Keratinocyte (primary cell): ENCODE measurements at regions not wholly inside any gene's neighbourhood (a gene's known extent, or its start where the extent isn't known, plus 50 kb on each side); places are given as distances from the start of the nearest gene placed in this dataset.

Source experiments
- DNase-seq: peaks from one replicate; pipeline ENCODE4 v3.0.0-alpha.2; 2011; ENCODE audit warnings: low read depth, missing footprints, low spot score
- FAIRE-seq: peaks from 2 replicates; lab custom pipeline; 2011; peaks lifted over from hg19 to GRCh38; lab: Jason Lieb, UNC
- H2AFZ ChIP-seq: 2 replicates; pipeline ENCODE4 v1.6.0; 2012; ENCODE audit warnings: low read length, control low read depth, inconsistent platforms; ENCODE audit not compliant: control insufficient read depth
- H3K27ac ChIP-seq: 2 replicates; pipeline ENCODE4 v1.5.1; 2011; ENCODE audit warnings: low read length; ENCODE audit not compliant: control insufficient read depth, insufficient read depth
- H3K27me3 ChIP-seq: 3 replicates; pipeline ENCODE4 v1.6.0; 2011; ENCODE audit warnings: low read length; ENCODE audit not compliant: control insufficient read depth, insufficient read depth; ENCODE audit errors: extremely low read depth
- H3K36me3 ChIP-seq, 2 experiments: 2 replicates in 1 of 2; 3 replicates in 1 of 2; pipeline ENCODE4 v1.5.1; 2011; ENCODE audit warnings: low read length in 2 of 2, mild to moderate bottlenecking in 1 of 2; ENCODE audit not compliant: control insufficient read depth in 2 of 2, insufficient read depth in 2 of 2; ENCODE audit errors: extremely low read depth in 1 of 2
- H3K4me1 ChIP-seq: 3 replicates; pipeline ENCODE4 v1.5.1; 2011; ENCODE audit warnings: low read length; ENCODE audit not compliant: control insufficient read depth, insufficient read depth; ENCODE audit errors: extremely low read depth
- H3K4me2 ChIP-seq: 3 replicates; pipeline ENCODE4 v1.6.0; 2011; ENCODE audit warnings: low read depth, low read length; ENCODE audit not compliant: control insufficient read depth, insufficient read depth; ENCODE audit errors: extremely low read depth
- H3K4me3 ChIP-seq, 3 experiments: fragments of 200-600 bp in 1 of 3; sonication (generic) in 1 of 3; 2 replicates in 2 of 3; 3 replicates in 1 of 3; pipeline ENCODE4 v1.5.1; 2011 to 2016; ENCODE audit warnings: low read length in 3 of 3, mild to moderate bottlenecking in 3 of 3, control low read depth in 2 of 3, inconsistent platforms in 1 of 3, low read depth in 1 of 3, mixed read lengths in 1 of 3, mixed run types in 1 of 3, moderate library complexity in 1 of 3; ENCODE audit not compliant: control insufficient read depth in 2 of 3, insufficient read depth in 2 of 3; ENCODE audit errors: extremely low read depth in 1 of 3
- H3K79me2 ChIP-seq: 2 replicates; pipeline ENCODE4 v1.6.0; 2012; ENCODE audit warnings: low read length; ENCODE audit not compliant: control insufficient read depth, insufficient read depth
- H3K9ac ChIP-seq: 3 replicates; pipeline ENCODE4 v1.6.0; 2011; ENCODE audit warnings: low read length; ENCODE audit not compliant: control insufficient read depth, insufficient read depth; ENCODE audit errors: extremely low read depth
- H3K9me1 ChIP-seq: 3 replicates; pipeline ENCODE4 v1.6.0; 2011; ENCODE audit warnings: low read length; ENCODE audit not compliant: control insufficient read depth, insufficient read depth; ENCODE audit errors: extremely low read depth
- H3K9me3 ChIP-seq: 2 replicates; pipeline ENCODE4 v1.5.1; 2012; ENCODE audit warnings: low read depth, low read length; ENCODE audit not compliant: control insufficient read depth
- H4K20me1 ChIP-seq: 3 replicates; pipeline ENCODE4 v1.6.0; 2011; ENCODE audit warnings: low read length; ENCODE audit not compliant: control insufficient read depth, insufficient read depth; ENCODE audit errors: extremely low read depth
- CTCF ChIP-seq, 3 experiments: IDR thresholded peaks in 1 of 3; conservative IDR thresholded peaks in 1 of 3; optimal IDR thresholded peaks in 1 of 3; 2 replicates in 2 of 3; 3 replicates in 1 of 3; pipeline versions ENCODE3 to v1.5.1; 2011; ENCODE audit warnings: low read length in 3 of 3, mild to moderate bottlenecking in 3 of 3, moderate library complexity in 2 of 3, control low read depth in 1 of 3, inconsistent platforms in 1 of 3; ENCODE audit not compliant: insufficient read depth in 2 of 3; ENCODE audit errors: extremely low read depth in 1 of 3
- EZH2 ChIP-seq: IDR thresholded peaks from one replicate; pipeline ENCODE4 v1.6.1; 2012; ENCODE audit warnings: inconsistent platforms, mild to moderate bottlenecking, low read length, moderate library complexity
- dilution Hi-C: fragments of 300-500 bp; cut with MboI; formaldehyde crosslinking; loops from one replicate; pipeline ENCODE4 v1.7.0; 2020; ENCODE audit warnings: low sequenced_read_pairs; ENCODE audit not compliant: extremely low pct_ligation_motif_present

GRCh38 chr6:134560019-134560418, 242.1 kb upstream of the SGK1 start:
- H3K4me3 ChIP-seq, result no peak overlapping the region
- H3K36me3 ChIP-seq, result no peaks in the 10 kb centered on the region
- no peak for FAIRE-seq
- DNase-seq, result no peak
- no peaks in the 10 kb centered on the region for H3K27me3 ChIP-seq
- H4K20me1 ChIP-seq, result no peaks in the 10 kb centered on the region
- no peak overlapping the region for H3K9ac ChIP-seq
- no peak overlapping the region for H3K4me2 ChIP-seq
- no peaks in the 10 kb centered on the region for H3K9me1 ChIP-seq
- H2AFZ ChIP-seq, result no peak overlapping the region
- no peaks in the 10 kb centered on the region for H3K9me3 ChIP-seq
- TF ChIP-seq EZH2, result no peak
- H3K4me1 ChIP-seq, result no peaks in the 10 kb centered on the region
- no peak overlapping the region for H3K27ac ChIP-seq
- dilution Hi-C loops, result no loop called here
- H3K79me2 ChIP-seq, result no peaks in the 10 kb centered on the region

GRCh38 chr6:134557509-134557908, 239.6 kb upstream of the SGK1 start:
- DNase-seq (no peak), FAIRE-seq (no peak)
- Histone ChIP-seq H3K27ac (no peak overlapping the region), H3K4me3 (no peak overlapping the region), H3K9me1 (no peaks in the 10 kb centered on the region), H3K4me2 (no peak overlapping the region), H3K36me3 (no peaks in the 10 kb centered on the region), H3K27me3 (no peaks in the 10 kb centered on the region), H3K79me2 (no peaks in the 10 kb centered on the region), H3K4me1 (no peaks in the 10 kb centered on the region), H4K20me1 (no peaks in the 10 kb centered on the region), H3K9ac (no peak overlapping the region), H3K9me3 (no peaks in the 10 kb centered on the region), H2AFZ (no peak overlapping the region)
- no peak for TF ChIP-seq CTCF (optimal IDR thresholded peaks at IDR 0.05 in 1 of 3, IDR thresholded peaks at IDR 0.05 in 1 of 3, conservative IDR thresholded peaks at IDR 0.05 in 1 of 3; ENCODE audit: extremely low read depth in 1 of 3, insufficient read depth in 2 of 3, low read length in 3 of 3)
- no peak for TF ChIP-seq EZH2
- dilution Hi-C loops, result no loop called here

- Histone ChIP-seq H3K36me3 (no peaks in the 10 kb centered on the region), H3K27me3 (no peaks in the 10 kb centered on the region), H2AFZ (no peak overlapping the region), H3K9me1 (no peaks in the 10 kb centered on the region), H3K27ac (no peak overlapping the region), H3K79me2 (no peaks in the 10 kb centered on the region), H3K4me2 (no peak overlapping the region), H3K9me3 (no peaks in the 10 kb centered on the region), H3K4me1 (peaks cover 10% of the 10 kb centered on the region), H4K20me1 (no peaks in the 10 kb centered on the region), H3K9ac (no peak overlapping the region), H3K4me3 (no peak overlapping the region)
- dilution Hi-C loops, result no loop called here
- no peak for FAIRE-seq
- TF ChIP-seq EZH2 (no peak), CTCF (optimal IDR thresholded peaks at IDR 0.05 in 1 of 3, IDR thresholded peaks at IDR 0.05 in 1 of 3, conservative IDR thresholded peaks at IDR 0.05 in 1 of 3; ENCODE audit: extremely low read depth in 1 of 3, insufficient read depth in 2 of 3, low read length in 3 of 3) (no peak)
- no peak for DNase-seq
Measured at GRCh38 chr6:134555672-134556071, 237.8 kb upstream of the SGK1 start.
